Skeletal muscle cell (primary cell): ENCODE measurements at regions not wholly inside any gene's neighbourhood (a gene's known extent, or its start where the extent isn't known, plus 50 kb on each side); places are given as distances from the start of the nearest gene placed in this dataset.

ENCODE experiments used
- DNase-seq: peaks from one replicate; pipeline ENCODE4 v3.0.0-alpha.2; 2010; ENCODE audit warnings: low read depth
- H3K4me3 ChIP-seq: 2 replicates; pipeline ENCODE4 v1.5.1; 2011; ENCODE audit warnings: low read depth, mild to moderate bottlenecking, control low read depth, low read length, moderate library complexity

DNA sequence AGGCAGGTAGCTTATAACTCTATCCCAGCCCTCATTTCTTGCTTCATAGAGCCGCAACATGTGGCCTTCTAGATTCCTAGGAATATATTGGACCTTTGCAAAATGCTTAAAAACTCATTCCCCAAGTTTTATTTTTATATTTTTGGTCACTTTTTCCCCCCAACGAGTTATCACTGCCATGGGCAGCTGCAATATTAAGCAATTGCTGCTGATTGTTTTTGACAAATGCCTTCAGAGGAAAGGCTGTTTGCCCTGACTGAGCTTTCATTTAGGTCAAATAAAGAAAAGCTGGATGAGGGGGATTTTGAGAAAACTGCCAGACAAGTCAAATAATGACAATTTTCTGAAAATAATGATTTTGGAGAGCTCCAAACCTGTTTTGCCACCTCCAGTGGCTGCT is 976.9 kb upstream of the MBL2 start:
- H3K4me3 ChIP-seq = no peak overlapping the region
- DNase-seq = no peak

DNA sequence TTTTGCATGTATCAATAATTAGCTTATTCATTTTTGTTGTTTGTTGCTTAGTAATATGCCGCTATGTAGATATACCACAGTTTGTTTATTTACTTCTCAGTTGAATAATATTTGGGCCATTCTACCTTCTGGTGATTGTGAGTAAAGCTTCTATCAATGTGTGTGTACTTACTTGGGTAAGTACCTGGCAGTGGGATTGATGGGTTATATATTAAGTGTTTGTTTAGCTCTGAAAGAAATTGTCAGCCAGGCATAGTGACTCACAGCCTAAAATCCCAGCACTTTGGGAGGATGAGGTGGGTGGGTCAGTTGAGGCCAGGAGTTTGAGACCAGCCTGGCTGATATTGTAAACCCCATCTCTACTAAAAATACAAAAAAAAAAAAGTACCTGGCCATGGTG is 975.7 kb upstream of the MBL2 start:
- no peak overlapping the region for H3K4me3 ChIP-seq
- no peak for DNase-seq

DNA sequence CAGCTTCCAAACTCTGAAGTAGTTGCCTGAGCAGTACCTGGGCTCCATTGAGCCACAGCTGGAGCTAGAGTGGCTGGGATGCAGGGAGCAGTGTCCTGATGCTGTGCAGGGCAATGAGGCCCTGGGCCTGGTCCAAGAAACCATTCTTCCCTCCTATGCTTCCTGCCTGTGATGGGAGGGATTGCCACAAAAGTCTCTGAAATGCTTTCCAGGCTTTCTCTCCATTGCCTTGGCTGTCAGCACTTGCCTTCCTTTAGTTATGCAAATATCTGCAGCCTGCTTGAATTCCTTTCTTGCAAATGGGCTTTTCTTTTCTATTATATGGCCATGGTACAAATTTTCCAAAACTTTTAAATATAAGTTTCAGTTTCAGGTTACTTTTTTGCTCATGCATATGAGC is 972.2 kb upstream of the MBL2 start:
- H3K4me3 ChIP-seq = no peak overlapping the region
- DNase-seq = no peak

DNA sequence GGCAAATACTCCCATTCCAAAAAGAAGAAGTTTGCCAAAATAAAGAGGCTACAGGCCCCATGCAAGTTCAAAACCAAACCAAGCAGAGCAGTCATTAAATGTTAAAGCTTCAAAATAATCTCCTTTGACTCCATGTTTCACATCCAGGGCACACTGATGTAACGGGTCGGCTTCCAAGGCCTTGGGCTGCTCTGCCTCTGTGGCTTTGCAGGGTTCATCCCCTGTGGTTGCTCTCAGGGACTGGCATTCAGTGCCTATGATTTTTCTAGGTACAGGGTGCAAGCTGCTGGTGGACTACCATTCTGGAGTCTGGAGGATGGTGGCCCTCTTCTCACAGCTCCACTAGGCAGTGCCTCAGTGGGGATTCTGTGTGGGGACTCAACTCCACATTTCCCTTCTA is 971.6 kb upstream of the MBL2 start:
- no peak for DNase-seq
- H3K4me3 ChIP-seq = no peak overlapping the region

DNA sequence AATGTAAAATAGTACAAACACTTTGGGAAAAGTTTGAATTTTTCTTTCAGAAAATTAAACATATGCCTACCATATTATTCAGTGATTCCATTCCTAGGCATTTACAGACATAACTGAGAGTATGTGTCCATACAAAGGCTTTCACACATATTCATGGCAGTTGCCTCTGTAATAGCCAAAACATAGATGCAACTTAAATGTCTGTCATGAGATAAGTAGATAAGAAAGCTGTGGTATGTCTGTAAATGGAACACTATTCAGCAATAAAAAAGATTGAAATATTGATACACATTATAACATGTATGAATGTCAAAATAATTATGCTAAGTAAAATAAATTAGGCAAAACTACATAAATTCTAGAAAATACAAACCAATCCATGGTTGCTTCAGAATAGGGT is 964.5 kb upstream of the MBL2 start:
- DNase-seq = no peak
- no peak overlapping the region for H3K4me3 ChIP-seq

DNA sequence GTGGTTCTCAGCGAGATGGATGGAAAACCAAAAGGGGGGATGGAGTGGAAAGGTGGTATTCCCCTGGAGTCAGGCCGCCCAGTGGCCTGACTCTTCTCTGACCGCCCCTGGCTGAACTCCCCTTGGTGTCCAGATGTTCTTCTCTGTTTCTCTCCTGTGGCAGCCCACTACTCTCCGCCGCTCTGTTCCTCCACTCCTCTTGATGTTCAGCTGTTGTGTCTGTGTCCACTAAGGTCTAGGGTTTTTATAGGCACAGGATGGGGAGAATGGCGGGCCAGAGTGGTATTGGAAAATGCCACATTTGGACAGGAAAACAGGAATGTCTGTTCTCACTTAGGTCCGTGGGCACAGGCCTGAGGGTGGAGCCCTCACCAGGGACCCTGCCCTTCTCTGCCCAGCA is 954.3 kb upstream of the MBL2 start:
- DNase-seq = no peak
- no peak overlapping the region for H3K4me3 ChIP-seq

DNA sequence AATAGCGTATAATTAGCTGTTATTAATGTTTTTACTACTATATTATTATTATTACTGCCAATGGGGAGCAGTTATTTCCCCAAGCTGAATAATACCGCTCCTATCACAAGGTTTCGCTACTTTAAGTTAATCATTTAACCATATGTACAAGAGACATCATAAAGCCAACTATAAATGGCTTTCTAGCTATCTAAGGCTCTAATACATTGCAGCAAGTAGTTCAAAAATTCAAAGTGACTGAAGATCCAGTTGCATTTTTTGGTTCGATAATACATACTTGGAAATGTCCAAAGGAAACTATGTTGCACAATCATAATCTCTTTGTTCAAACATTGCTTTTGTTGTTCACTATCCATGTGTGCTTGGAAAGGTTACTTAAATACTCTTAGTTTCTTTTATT is 952.0 kb upstream of the MBL2 start:
- no peak for DNase-seq

DNA sequence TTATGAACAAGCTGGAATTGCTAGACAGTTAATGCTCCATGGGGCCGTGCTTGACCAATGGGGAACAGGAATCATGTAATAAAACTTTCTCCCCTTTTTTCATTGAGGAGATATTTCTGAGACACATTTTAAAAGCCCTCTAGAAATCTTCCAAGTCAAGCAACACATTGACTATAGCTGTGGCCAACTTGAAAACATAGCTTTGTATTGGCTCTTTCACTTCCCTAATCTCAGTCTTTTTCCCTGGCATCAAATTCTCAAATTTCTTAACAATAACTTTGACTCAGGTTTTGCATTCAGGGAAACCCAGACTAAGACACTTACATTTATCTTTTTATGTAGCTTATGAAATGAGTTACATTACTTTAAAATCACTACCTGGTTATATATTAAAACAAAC is 947.1 kb upstream of the MBL2 start:
- no peak overlapping the region for H3K4me3 ChIP-seq
- DNase-seq = no peak

More for the DNA sequence above, 952.0 kb upstream of the MBL2 start:
- no peak overlapping the region for H3K4me3 ChIP-seq

DNA sequence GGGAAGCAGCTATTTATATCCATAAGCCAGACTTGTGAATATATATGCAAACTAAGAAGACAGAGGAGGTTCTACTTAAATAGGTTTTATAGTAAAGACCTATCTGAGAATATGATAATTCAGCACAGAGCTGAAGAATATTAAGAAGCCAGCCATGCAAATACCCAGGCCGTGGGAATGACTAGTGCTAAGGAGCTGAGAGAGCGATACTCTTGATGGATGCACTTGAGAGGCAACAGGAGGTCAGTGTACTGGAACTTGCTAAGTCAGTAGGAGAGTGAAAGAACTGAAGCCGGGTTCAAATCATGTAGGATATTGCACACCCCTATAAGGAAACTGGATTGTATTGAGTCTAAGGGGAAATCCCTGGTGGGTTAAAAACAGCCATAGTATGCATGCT is 943.6 kb upstream of the MBL2 start:
- H3K4me3 ChIP-seq = no peak overlapping the region
- no peak for DNase-seq

DNA sequence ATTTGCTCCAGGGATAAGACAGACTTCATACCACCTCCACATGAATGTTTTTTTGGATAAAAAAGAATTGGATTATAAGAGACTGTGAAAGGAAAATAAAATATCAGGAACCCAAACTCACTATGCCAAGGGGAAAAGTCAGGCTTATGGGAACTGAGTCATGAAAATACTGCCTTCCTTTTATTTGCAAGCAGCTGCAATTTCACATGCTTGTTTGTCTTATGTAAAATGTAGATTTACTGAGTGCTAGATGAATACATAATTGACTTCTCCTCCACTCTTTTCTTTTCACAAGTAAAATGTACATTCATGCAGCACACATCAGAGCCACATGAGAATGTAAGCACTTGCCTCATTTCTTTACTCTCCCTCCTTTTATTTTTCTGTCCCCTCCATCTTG is 940.8 kb upstream of the MBL2 start:
- no peak overlapping the region for H3K4me3 ChIP-seq
- no peak for DNase-seq

DNA sequence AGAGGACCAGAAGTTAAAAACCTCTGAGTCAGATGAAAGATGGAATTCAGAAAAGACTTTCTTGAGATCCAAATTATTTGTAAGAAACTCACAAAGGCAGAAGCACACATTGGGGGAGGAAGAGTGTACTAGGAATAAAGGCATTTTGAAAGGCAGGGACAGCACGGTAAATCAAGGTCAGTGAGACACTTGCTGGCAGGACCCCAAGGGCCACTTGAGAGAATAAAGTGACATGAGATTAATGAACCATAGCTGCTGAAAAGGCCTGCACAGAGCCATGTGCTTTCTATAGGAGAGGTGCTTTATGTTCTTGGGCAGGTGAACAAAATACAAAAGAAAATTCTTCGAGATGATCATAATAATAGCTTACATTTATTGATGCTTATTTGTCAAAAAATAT is 929.9 kb upstream of the MBL2 start:
- no peak for DNase-seq
- H3K4me3 ChIP-seq = no peak overlapping the region

DNA sequence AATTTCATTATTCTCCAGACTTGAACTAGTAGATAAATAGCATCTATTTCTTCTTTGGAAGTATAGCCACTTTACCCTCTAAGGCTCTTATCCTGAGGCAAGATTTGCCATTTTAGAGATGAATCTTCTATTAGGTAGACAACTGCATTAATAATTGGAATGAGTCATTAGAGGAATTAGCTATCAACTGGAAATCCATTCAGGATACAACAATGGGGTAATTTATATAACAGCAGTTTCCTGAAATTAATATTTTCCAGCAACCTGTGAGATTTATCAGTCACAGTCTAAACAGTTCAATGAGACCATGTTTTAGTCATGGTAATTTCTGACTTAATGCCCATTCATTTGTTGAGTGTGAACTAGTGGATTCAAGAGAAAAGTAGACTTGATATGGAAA is 928.6 kb upstream of the MBL2 start:
- DNase-seq = no peak
- H3K4me3 ChIP-seq = no peak overlapping the region

DNA sequence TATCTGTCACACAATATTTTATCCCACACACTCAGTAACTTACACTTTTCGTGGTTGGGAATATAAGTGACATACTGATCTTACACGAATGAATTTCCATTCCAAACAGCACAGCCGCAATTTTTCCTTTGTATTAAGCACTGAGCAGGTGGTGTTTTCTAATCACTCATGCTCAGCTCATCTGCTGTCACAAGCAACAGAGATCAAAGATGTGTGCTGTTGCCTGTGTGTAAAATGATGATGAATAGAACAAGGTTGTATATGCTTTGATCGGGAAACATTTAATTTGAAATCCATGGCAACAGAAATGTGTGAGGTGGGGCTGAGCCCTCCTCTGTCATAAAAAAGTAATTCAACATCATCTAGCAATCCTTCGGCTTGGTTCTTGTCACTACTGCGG is 927.7 kb upstream of the MBL2 start:
- DNase-seq = no peak
- no peak overlapping the region for H3K4me3 ChIP-seq

DNA sequence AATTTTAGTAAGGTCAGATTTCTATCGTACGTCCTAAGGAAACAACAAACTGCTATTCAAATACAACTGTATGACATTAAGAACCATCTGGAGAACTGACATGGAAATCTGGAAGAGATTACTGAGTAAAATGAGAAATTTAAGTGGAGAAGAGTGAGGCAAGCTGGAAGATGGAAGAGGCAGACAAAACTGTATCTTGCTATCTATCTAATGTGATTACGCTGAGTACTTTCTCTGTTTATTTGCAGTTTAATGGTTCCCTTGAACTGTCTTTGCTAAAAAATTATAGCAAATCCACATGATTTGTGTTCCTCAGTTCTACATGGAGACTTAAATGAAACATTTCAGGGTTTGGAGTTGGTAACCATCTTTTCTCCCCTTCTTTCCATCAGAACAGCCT is 927.1 kb upstream of the MBL2 start:
- DNase-seq = no peak
- H3K4me3 ChIP-seq = no peak overlapping the region

DNA sequence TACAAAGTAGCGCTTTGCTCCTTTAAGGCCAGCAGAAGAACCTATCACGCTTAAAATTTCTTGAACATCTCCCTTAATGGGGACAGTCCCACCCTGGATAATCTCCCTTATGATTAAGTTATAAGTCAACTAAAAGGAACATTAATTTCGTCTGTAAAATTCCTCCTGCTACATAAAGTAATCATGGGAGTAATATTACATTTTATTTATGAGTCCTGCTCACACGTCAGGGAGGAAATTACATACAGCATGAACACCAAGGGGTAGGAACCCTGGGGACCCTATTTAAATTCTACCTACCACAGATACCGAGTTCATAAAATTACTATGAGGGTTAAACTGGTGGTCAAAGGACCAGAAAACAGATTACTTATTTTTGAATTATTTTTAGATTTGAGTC is 926.6 kb upstream of the MBL2 start:
- no peak for DNase-seq
- H3K4me3 ChIP-seq = no peak overlapping the region

DNA sequence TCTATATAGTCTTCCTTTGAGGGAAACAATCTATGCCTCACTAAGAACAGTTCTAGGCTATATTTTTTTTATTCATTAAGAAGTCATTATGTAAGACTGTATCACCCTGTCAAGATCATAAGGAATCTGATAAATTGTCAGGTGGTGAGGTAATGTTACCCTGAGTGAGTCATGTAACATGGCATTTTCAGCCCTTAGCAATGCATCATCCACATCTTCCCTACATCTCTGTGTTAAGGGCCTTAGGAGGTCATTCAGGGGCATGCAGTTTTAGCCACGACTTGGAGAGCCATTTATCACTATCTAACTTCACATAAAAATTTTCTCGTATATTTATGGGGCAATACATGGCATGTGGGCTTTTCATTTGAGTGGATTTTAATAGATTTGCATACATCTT is 924.5 kb upstream of the MBL2 start:
- no peak overlapping the region for H3K4me3 ChIP-seq
- DNase-seq = no peak

DNA sequence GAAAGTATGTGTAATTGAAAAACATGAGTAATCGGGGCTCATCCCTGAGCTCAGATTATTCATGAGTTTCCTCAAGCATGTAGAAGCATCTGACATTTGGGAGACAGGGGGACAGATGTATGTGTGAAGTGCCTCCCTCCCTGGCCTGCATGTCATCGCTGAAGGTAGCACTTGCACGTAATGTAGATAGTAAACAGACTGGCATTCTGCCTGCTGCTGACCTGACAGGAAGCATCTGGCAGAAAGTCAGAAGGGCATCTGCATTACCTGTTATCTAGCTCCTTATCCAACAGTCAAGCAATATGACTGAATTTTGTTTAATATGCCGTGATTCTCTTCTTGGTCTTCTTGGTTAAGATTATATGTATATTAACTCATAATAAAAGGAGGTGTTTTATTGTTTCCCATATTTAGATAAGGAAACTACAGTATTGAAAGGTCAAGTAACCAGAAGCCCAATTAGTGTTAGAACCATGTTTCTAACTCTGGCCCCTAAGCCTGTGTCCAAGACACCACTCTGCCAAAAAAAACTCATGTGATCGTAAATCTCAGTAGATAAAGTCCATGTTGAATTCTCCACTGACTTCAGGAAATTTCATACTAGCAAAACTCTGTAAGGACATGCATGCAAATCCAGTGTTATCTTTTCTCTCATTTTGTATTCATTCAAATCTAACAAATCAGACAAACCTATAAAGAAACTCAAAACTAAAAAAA is 918.1 kb upstream of the MBL2 start:
- no peak for DNase-seq
- no peak overlapping the region for H3K4me3 ChIP-seq

DNA sequence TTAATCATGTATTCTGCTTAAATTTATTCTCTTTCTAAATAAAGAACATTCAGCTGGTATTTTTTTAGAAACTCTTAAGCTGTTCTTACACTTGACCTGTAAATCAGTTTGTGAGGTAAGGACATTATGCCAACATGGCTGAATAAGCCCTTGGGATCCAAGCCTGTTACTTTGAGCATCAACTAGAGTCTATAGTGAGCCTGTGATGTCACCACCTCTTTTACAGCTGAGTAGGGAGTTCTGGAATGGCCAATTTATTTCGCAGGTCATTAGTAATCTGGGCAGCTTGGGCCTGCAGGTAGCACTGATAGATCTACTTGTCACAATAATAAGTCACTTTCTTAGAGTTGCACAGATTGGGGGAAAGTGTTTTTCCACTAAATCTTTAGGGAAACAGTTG is 915.2 kb upstream of the MBL2 start:
- no peak for DNase-seq
- no peak overlapping the region for H3K4me3 ChIP-seq

DNA sequence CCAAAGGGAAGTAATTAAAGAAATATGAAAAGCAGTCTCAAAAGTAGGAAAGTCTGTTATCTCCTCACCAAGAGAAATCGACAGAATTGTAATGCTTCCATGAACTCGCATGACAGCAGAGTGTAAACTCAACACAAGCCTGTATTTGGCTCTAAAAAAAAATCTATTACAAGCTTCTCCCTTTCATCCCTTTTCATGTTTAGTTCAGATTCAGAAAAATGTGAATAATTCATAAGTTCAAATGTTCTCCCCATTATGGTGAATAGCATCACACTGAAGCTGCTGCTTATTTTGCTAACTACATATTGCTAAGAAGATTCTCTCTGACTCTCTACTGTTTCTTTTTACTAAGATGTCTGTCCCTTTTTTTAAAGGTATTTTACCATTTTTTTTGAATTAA is 910.3 kb upstream of the MBL2 start:
- no peak for DNase-seq
- no peak overlapping the region for H3K4me3 ChIP-seq

DNA sequence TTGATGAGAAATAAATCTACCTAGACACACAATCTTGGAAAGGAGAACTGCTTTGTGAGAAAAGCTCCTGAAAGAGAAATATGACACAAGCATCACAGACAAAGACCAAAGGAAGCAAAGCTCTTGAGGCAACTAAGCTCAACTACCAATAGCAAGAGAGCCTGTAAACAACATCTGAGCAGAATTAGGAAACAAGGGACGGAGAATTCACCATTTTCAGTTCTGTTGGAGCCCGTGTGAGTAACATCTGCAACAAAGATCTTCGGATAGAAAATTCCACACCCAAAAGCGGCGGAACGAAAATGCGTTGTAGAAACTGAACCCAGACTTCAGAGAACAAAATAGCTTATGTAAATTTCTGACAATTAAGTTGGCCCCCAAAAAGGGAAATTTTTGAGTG is 909.9 kb upstream of the MBL2 start:
- no peak for DNase-seq
- no peak overlapping the region for H3K4me3 ChIP-seq

DNA sequence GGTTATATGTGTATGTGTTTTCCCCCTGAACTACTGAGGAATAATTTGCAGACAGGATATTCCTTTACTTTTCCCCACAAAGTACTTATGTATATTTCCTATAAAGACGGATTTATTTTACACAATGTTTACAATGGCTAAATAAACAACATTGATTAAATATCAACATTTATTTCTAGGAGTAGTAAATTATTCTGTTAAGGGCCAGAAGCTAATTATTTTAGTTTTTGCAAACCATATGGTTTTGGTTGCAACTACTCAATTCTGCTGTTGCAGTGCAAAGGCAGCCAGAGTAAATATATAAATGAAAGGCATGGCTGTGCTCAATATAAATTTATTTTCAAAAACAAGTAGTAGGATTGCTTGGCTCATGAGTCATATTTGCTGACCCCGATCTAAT is 907.1 kb upstream of the MBL2 start:
- no peak for DNase-seq
- H3K4me3 ChIP-seq = no peak overlapping the region

DNA sequence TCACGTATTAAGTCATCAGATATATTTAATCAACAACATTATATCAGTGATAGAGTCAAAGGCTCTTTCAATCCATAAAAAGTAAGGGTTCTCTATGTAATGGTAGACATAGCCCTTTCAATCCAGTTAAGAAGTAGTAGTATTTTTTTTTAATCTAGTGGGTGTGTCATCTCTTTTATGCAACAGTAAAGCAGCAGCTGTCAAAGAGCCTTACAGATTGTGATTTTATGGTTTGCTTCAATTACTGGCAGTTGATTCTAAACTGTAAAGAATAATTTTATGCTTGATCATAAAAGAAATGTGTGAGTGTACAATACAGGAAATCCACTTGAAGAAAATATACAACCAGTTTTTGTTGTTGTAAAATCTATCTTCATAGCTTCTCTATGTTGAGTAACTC is 902.6 kb upstream of the MBL2 start:
- no peak for DNase-seq
- no peak overlapping the region for H3K4me3 ChIP-seq
